ENCODE measurements at regions not wholly inside any gene's neighbourhood (a gene's known extent, or its start where the extent isn't known, plus 50 kb on each side); places are given as distances from the start of the nearest gene placed in this dataset.

DNA sequence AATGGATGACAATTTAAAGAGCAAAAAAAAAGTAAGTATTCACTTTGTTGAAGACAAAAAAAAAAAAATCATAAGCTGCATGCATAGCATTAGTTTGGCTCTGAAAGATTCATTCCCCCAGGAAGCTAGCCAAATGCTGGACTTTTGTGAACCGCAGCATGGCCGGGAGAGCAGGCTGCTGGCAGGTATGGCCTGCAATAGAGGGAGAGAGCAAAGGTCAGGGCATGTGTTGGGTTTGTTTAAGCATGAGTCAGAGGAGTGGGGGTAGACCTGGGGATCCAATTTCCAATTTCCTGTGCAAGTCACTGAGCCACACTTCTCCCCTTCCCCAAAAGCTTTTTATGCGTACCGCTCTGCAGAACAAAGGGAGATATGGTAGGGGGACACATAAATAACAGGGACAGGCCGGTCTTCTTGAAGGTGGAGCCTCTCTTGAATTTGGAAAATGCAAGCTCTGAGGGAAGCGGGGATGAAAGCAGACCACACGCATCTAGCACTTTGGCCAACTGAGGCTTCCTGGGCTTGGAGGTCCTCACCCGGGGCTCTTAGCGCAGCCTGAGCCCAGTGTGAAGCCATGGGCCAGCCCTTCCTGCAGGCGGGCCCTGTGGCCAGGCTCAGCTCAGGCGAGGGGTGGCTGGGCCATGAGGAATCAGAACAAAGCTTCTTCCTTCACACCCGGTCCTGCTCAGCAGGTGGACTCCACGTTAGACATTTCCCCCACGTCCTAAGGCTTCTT, 171.1 kb downstream of the TOMM20 start (continued):
- TF ChIP-seq ZNF136 (CRISPR knock-in tag; IDR thresholded peaks at IDR 0.05; ENCODE audit: low read depth): no peak; the same call in 1 of the 2 replicates
- TF ChIP-seq AGO1 (IDR thresholded peaks at IDR 0.05; ENCODE audit: low read depth, low read length, poor library complexity, severe bottlenecking): peak; percentile 50
- TF ChIP-seq, protein P1, sequence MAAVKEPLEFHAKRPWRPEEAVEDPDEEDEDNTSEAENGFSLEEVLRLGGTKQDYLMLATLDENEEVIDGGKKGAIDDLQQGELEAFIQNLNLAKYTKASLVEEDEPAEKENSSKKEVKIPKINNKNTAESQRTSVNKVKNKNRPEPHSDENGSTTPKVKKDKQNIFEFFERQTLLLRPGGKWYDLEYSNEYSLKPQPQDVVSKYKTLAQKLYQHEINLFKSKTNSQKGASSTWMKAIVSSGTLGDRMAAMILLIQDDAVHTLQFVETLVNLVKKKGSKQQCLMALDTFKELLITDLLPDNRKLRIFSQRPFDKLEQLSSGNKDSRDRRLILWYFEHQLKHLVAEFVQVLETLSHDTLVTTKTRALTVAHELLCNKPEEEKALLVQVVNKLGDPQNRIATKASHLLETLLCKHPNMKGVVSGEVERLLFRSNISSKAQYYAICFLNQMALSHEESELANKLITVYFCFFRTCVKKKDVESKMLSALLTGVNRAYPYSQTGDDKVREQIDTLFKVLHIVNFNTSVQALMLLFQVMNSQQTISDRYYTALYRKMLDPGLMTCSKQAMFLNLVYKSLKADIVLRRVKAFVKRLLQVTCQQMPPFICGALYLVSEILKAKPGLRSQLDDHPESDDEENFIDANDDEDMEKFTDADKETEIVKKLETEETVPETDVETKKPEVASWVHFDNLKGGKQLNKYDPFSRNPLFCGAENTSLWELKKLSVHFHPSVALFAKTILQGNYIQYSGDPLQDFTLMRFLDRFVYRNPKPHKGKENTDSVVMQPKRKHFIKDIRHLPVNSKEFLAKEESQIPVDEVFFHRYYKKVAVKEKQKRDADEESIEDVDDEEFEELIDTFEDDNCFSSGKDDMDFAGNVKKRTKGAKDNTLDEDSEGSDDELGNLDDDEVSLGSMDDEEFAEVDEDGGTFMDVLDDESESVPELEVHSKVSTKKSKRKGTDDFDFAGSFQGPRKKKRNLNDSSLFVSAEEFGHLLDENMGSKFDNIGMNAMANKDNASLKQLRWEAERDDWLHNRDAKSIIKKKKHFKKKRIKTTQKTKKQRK (IDR thresholded peaks at IDR 0.05; ENCODE audit: low read length): no peak
- TF ChIP-seq, protein P2, sequence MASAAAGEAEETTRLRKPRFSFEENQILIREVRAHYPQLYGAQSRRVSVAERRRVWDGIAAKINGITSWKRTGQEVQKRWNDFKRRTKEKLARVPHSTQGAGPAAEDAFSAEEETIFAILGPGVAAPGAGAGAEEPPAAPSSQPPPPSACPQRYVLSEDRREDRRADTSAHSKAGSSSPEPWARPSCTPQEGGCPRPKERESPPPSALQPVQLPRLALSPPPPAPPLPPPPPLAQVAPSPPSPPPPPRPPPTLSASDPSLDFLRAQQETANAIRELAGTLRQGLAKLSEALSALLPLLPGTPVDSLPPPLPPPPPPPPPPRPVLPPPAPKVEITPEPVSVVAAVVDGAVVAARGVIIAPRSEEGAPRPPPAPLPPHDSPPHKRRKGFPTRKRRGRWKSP (CRISPR knock-in tag; IDR thresholded peaks at IDR 0.05): peak; percentile 54
- TF ChIP-seq, protein P3, sequence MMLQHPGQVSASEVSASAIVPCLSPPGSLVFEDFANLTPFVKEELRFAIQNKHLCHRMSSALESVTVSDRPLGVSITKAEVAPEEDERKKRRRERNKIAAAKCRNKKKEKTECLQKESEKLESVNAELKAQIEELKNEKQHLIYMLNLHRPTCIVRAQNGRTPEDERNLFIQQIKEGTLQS (CRISPR knock-in tag; IDR thresholded peaks at IDR 0.05): peak; percentile 100
- TF ChIP-seq PAWR (CRISPR knock-in tag; IDR thresholded peaks at IDR 0.05; ENCODE audit: borderline replicate concordance): 0 out of 2 replicates have a peak, but pooled peaks have one; percentile 58
- TF ChIP-seq, protein P4, sequence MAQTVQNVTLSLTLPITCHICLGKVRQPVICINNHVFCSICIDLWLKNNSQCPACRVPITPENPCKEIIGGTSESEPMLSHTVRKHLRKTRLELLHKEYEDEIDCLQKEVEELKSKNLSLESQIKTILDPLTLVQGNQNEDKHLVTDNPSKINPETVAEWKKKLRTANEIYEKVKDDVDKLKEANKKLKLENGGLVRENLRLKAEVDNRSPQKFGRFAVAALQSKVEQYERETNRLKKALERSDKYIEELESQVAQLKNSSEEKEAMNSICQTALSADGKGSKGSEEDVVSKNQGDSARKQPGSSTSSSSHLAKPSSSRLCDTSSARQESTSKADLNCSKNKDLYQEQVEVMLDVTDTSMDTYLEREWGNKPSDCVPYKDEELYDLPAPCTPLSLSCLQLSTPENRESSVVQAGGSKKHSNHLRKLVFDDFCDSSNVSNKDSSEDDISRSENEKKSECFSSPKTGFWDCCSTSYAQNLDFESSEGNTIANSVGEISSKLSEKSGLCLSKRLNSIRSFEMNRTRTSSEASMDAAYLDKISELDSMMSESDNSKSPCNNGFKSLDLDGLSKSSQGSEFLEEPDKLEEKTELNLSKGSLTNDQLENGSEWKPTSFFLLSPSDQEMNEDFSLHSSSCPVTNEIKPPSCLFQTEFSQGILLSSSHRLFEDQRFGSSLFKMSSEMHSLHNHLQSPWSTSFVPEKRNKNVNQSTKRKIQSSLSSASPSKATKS (CRISPR knock-in tag; IDR thresholded peaks at IDR 0.05): peak; percentile 80; the same call in 1 of the 2 replicates
- TF ChIP-seq ZNF776 (CRISPR knock-in tag; IDR thresholded peaks at IDR 0.05): no peak
- TF ChIP-seq ZNF232 (CRISPR knock-in tag; IDR thresholded peaks at IDR 0.05; ENCODE audit: borderline replicate concordance): no peak; the same call in 1 of the 2 replicates
- no peak for TF ChIP-seq ZNF124 (CRISPR knock-in tag; IDR thresholded peaks at IDR 0.05)
- TF ChIP-seq ZNF768 (CRISPR knock-in tag; IDR thresholded peaks at IDR 0.05): no peak
- peak; percentile 47; the same call in 1 of the 2 replicates for TF ChIP-seq MIER2 (CRISPR knock-in tag; IDR thresholded peaks at IDR 0.05)
- no peak for TF ChIP-seq RFXANK (CRISPR knock-in tag; IDR thresholded peaks at IDR 0.05)
- TF ChIP-seq BRD4 (CRISPR knock-in tag; IDR thresholded peaks at IDR 0.05): peak; percentile 87
- 0 out of 2 replicates have a peak, but pooled peaks have one; percentile 45 for TF ChIP-seq MAZ (IDR thresholded peaks at IDR 0.05; ENCODE audit: borderline replicate concordance, low read depth, low read length)
- no peak; the same call in 1 of the 2 replicates for TF ChIP-seq MAZ (CRISPR knock-in tag; IDR thresholded peaks at IDR 0.05; ENCODE audit: low read depth)
- no peak; the same call in 1 of the 2 replicates for TF ChIP-seq ZNF761 (CRISPR knock-in tag; conservative IDR thresholded peaks at IDR 0.05)
- no peak for TF ChIP-seq ZNF367 (CRISPR knock-in tag; IDR thresholded peaks at IDR 0.05; ENCODE audit: borderline replicate concordance)
- TF ChIP-seq AHR (CRISPR knock-in tag; IDR thresholded peaks at IDR 0.05): no peak
- TF ChIP-seq ZNF546 (CRISPR knock-in tag; conservative IDR thresholded peaks at IDR 0.05): no peak
- no peak for TF ChIP-seq SATB2 (CRISPR knock-in tag; IDR thresholded peaks at IDR 0.05)
- TF ChIP-seq, protein P5, sequence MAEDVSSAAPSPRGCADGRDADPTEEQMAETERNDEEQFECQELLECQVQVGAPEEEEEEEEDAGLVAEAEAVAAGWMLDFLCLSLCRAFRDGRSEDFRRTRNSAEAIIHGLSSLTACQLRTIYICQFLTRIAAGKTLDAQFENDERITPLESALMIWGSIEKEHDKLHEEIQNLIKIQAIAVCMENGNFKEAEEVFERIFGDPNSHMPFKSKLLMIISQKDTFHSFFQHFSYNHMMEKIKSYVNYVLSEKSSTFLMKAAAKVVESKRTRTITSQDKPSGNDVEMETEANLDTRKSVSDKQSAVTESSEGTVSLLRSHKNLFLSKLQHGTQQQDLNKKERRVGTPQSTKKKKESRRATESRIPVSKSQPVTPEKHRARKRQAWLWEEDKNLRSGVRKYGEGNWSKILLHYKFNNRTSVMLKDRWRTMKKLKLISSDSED (CRISPR knock-in tag; IDR thresholded peaks at IDR 0.05): no peak
- peak; percentile 83 for TF ChIP-seq TBX3 (IDR thresholded peaks at IDR 0.05; ENCODE audit: borderline replicate concordance)
